HUES64 (cell line): ENCODE measurements at regions not wholly inside any gene's neighbourhood (a gene's known extent, or its start where the extent isn't known, plus 50 kb on each side); places are given as distances from the start of the nearest gene placed in this dataset.

ENCODE experiments used
- H3K27ac ChIP-seq: 2 replicates; pipeline ENCODE4 v1.7.0; 2013; ENCODE audit warnings: low read depth, low read length, inconsistent platforms
- H3K27me3 ChIP-seq: 2 replicates; pipeline ENCODE4 v1.6.1; 2013; ENCODE audit warnings: mild to moderate bottlenecking, low read length; ENCODE audit not compliant: insufficient read depth
- H3K36me3 ChIP-seq: 2 replicates; pipeline ENCODE4 v1.6.1; 2013; ENCODE audit warnings: mild to moderate bottlenecking, low read length; ENCODE audit not compliant: insufficient read depth
- H3K4me1 ChIP-seq: 2 replicates; pipeline ENCODE4 v1.6.1; 2013; ENCODE audit warnings: mild to moderate bottlenecking, low read length, moderate library complexity; ENCODE audit not compliant: insufficient read depth
- H3K4me3 ChIP-seq: 2 replicates; pipeline ENCODE4 v1.5.1; 2013; ENCODE audit warnings: mild to moderate bottlenecking, low read length, moderate library complexity
- H3K9ac ChIP-seq: 2 replicates; pipeline ENCODE4 v1.6.1; 2013; ENCODE audit warnings: mild to moderate bottlenecking, low read depth, low read length
- H3K9me3 ChIP-seq: 2 replicates; pipeline ENCODE4 v1.6.1; 2013; ENCODE audit warnings: low read depth, low read length; ENCODE audit not compliant: insufficient read depth
- WGBS: fragments of 150-250, 120-280 bp; methylation state at CpG from one replicate; pipeline ENCODE4 v1.1.7; 2013; ENCODE audit warnings: missing lambda C conversion rate; 5-methylcytosine and 5-hydroxymethylcytosine counted together

- H3K27me3 ChIP-seq: no peaks in the 10 kb centered on the region
- H3K9ac ChIP-seq: no peak overlapping the region
- H3K27ac ChIP-seq: no peak overlapping the region
- H3K36me3 ChIP-seq: no peaks in the 10 kb centered on the region
- 94% methylated on average over 1 of the region's 1 CpG for WGBS
- H3K4me3 ChIP-seq: no peak overlapping the region
- no peaks in the 10 kb centered on the region for H3K4me1 ChIP-seq
- H3K9me3 ChIP-seq: no peaks in the 10 kb centered on the region
These were observed 402.8 kb downstream of the CDK5RAP2 start for GRCh38 chr9:120177121-120177520.

DNA sequence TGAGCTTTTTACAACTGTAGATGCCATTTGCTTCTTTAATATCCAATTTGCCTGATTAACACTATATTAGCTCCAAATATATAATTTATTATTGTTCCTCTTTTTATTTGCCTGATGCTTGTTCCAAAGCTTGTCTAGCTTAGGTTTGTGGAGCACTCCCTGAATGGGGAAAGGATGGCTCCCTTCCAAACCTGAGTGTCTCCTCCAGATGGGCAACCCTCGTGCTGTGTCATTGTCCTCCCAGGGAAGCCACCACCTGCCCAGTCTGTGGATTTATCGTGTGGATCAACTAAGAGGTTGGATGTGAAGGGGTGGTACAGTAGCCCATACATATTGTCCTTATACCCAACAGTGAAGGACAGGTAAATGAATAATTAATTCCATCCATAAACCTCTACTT lies 404.9 kb downstream of the CDK5RAP2 start:
- no peak overlapping the region for H3K9ac ChIP-seq
- no peaks in the 10 kb centered on the region for H3K9me3 ChIP-seq
- no peaks in the 10 kb centered on the region for H3K36me3 ChIP-seq
- H3K4me3 ChIP-seq: no peak overlapping the region
- no peaks in the 10 kb centered on the region for H3K4me1 ChIP-seq
- H3K27me3 ChIP-seq: no peaks in the 10 kb centered on the region
- no peak overlapping the region for H3K27ac ChIP-seq
- WGBS: 90% methylated on average over 2 of the region's 2 CpGs

DNA sequence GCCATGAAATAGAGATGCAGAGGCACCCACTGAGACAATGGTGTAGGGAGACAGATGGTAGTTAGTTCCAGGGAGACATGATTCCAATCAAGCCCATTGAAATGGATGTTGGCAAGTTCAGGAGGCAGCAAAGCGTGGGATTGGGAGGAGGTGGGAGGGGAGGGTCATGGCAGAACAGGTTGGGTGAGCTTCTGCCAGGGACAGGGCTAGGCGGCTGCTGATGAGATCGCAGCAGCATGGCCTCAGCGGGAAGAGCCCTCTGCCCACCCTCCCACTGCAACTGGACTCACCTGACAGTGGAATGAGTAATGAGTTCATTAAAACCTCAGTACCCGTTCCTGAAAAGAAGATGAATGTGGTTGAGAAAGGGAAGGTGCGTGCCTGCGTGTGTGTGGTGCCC lies 418.2 kb downstream of the CDK5RAP2 start:
- Histone ChIP-seq H3K9ac (no peak overlapping the region), H3K4me3 (no peak overlapping the region), H3K36me3 (no peaks in the 10 kb centered on the region), H3K9me3 (no peaks in the 10 kb centered on the region), H3K4me1 (no peaks in the 10 kb centered on the region), H3K27me3 (no peaks in the 10 kb centered on the region), H3K27ac (no peak overlapping the region)
- WGBS: 96% methylated on average over 7 of the region's 7 CpGs

- H3K9me3 ChIP-seq: no peaks in the 10 kb centered on the region
- H3K9ac ChIP-seq: no peak overlapping the region
- no peaks in the 10 kb centered on the region for H3K36me3 ChIP-seq
- no peaks in the 10 kb centered on the region for H3K27me3 ChIP-seq
- WGBS: 90% methylated on average over 1 of the region's 1 CpG
- no peak overlapping the region for H3K27ac ChIP-seq
- H3K4me1 ChIP-seq: no peaks in the 10 kb centered on the region
- H3K4me3 ChIP-seq: no peak overlapping the region
These were observed 421.7 kb downstream of the CDK5RAP2 start for GRCh38 chr9:120158221-120158620.

GRCh38 chr9:120156376-120156775 lies 423.6 kb downstream of the CDK5RAP2 start:
- H3K4me1 ChIP-seq: peaks cover 9% of the 10 kb centered on the region
- no peaks in the 10 kb centered on the region for H3K27me3 ChIP-seq
- H3K9ac ChIP-seq: no peak overlapping the region
- no peak overlapping the region for H3K4me3 ChIP-seq
- 85% methylated on average over 8 of the region's 8 CpGs for WGBS
- no peaks in the 10 kb centered on the region for H3K36me3 ChIP-seq
- no peak overlapping the region for H3K27ac ChIP-seq
- H3K9me3 ChIP-seq: no peaks in the 10 kb centered on the region

DNA sequence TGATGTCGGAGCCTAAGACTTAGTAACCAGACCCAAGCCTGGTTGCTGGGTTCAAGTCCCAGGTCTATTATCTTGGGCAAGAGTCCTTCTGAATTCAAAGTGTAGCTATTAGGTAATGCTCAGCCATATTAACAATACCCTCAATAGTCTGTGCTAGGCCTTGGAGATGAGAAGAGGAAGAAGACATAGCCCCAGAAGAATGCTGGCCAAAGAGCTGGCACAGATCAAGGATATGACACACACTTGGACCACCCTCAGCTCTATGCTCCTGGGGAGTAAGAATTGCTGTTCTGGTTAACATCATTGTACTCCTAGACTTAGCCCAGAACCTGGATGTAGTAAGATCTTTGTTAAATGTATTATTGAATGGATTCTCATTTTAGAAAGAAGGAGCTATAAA lies 426.7 kb downstream of the CDK5RAP2 start:
- H3K27ac ChIP-seq: no peak overlapping the region
- no peak overlapping the region for H3K9ac ChIP-seq
- H3K4me3 ChIP-seq: no peak overlapping the region
- H3K9me3 ChIP-seq: no peaks in the 10 kb centered on the region
- 89% methylated on average over 1 of the region's 1 CpG for WGBS
- no peaks in the 10 kb centered on the region for H3K36me3 ChIP-seq
- H3K27me3 ChIP-seq: no peaks in the 10 kb centered on the region
- peaks cover 9% of the 10 kb centered on the region for H3K4me1 ChIP-seq

GRCh38 chr9:120152295-120152694 lies 427.7 kb downstream of the CDK5RAP2 start:
- no peaks in the 10 kb centered on the region for H3K9me3 ChIP-seq
- H3K27ac ChIP-seq: no peak overlapping the region
- H3K27me3 ChIP-seq: no peaks in the 10 kb centered on the region
- no peak overlapping the region for H3K4me3 ChIP-seq
- WGBS: 85% methylated on average over 4 of the region's 4 CpGs
- H3K9ac ChIP-seq: no peak overlapping the region
- no peaks in the 10 kb centered on the region for H3K36me3 ChIP-seq
- peaks cover 9% of the 10 kb centered on the region for H3K4me1 ChIP-seq

- Histone ChIP-seq H3K4me1 (peaks cover 9% of the 10 kb centered on the region), H3K27me3 (no peaks in the 10 kb centered on the region), H3K4me3 (no peak overlapping the region), H3K27ac (no peak overlapping the region), H3K9me3 (no peaks in the 10 kb centered on the region), H3K36me3 (no peaks in the 10 kb centered on the region), H3K9ac (no peak overlapping the region)
- 87% methylated on average over 12 of the region's 12 CpGs for WGBS
These were observed 428.2 kb downstream of the CDK5RAP2 start for GRCh38 chr9:120151806-120152205.

GRCh38 chr9:120151149-120151548 lies 428.8 kb downstream of the CDK5RAP2 start:
- Histone ChIP-seq H3K9ac (no peak overlapping the region), H3K27me3 (no peaks in the 10 kb centered on the region), H3K27ac (no peak overlapping the region), H3K4me3 (no peak overlapping the region), H3K4me1 (peaks cover 9% of the 10 kb centered on the region), H3K36me3 (no peaks in the 10 kb centered on the region), H3K9me3 (no peaks in the 10 kb centered on the region)
- WGBS: 96% methylated on average over 3 of the region's 3 CpGs

GRCh38 chr9:120138955-120139354 lies 441.0 kb downstream of the CDK5RAP2 start:
- Histone ChIP-seq H3K4me1 (no peaks in the 10 kb centered on the region), H3K27ac (no peak overlapping the region), H3K9ac (no peak overlapping the region), H3K36me3 (no peaks in the 10 kb centered on the region), H3K27me3 (no peaks in the 10 kb centered on the region), H3K9me3 (peaks cover 13% of the 10 kb centered on the region; the same call in 1 of the 2 replicates), H3K4me3 (no peak overlapping the region)
- WGBS: 96% methylated on average over 1 of the region's 1 CpG

DNA sequence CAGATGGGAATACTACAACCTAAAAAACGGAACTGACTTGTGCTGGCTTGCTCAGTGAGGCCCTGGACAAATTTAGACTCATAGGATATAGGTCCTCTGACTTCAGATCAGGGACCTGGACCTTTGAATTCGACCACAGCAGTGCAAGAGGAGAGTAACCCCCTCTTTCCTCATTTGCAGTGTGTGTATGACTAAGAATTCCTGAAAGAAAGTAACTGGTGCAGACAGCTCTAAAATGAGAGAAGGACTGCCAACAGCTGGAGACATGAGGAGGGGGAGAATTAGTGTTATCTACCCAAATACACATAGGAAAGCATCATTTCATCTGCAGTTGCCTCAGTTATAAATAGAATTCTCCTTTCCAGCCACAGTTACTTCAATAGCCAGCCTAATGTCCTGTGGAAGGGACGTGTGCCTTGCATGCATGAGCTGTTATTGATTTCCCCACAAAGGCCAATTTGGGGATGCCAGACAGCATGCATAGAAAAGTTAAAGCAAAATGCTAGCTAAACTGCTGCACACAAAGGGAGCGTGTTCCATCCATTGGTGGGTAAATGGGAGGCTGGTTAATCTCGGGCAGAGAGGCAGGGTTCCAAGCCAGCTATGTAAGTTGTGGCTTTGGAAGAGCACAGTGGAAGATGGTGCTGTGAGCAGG lies 442.7 kb downstream of the CDK5RAP2 start:
- 81% methylated on average over 5 of the region's 5 CpGs for WGBS
- H3K4me3 ChIP-seq: no peak overlapping the region
- H3K4me1 ChIP-seq: no peaks in the 10 kb centered on the region
- no peak overlapping the region for H3K27ac ChIP-seq
- peaks cover 18% of the 10 kb centered on the region; the same call in 1 of the 2 replicates for H3K9me3 ChIP-seq
- no peaks in the 10 kb centered on the region for H3K27me3 ChIP-seq
- no peak overlapping the region for H3K9ac ChIP-seq
- no peaks in the 10 kb centered on the region for H3K36me3 ChIP-seq

DNA sequence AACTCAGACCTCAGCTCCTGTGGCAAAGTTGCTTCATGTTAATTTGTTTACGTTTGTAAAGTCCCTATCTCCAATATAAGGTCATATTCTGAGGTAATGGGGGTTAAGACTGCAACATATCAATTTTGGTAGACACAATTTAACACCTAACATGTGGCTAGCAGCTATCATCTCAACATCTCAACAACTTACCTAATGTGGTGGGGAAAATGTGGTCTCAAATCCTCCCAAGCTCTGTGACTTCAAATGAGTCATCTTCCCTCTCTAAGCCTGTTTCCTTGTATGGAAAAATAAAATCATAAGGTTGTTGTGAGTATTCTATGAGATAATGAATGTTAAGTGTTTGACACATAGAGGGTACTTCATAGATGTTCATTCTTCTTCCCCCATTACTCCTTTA lies 443.3 kb downstream of the CDK5RAP2 start:
- no peak overlapping the region for H3K9ac ChIP-seq
- H3K4me1 ChIP-seq: no peaks in the 10 kb centered on the region
- no peak overlapping the region for H3K4me3 ChIP-seq
- peaks cover 18% of the 10 kb centered on the region; the same call in 1 of the 2 replicates for H3K9me3 ChIP-seq
- H3K36me3 ChIP-seq: no peaks in the 10 kb centered on the region
- WGBS: no CpG with 5 or more reads among the region's 1 CpG
- H3K27ac ChIP-seq: no peak overlapping the region
- no peaks in the 10 kb centered on the region for H3K27me3 ChIP-seq
